ENCODE measurements at regions not wholly inside any gene's neighbourhood (a gene's known extent, or its start where the extent isn't known, plus 50 kb on each side); places are given as distances from the start of the nearest gene placed in this dataset.

DNA sequence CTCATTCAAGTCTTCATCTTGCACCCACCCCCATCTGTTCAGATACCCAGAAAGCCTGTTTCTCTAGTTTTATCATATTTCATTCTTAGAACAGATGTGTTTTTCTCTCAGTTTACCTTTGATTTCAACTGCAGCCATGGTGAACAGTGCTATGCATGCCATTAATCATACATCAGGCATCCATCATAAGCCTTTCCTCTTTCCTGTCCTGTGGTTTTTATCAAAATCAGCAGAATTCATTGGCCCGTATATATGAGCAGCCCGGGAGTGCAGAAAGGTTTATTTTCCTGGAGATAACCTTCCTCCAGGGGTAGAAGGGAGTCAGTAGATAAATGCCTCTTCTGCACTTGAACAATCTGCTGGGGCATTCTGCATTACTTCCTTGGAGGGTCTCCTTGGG lies 65.7 kb downstream of the IL21 start:
- DNase-seq (ENCODE audit: low spot score) = no peak

DNA sequence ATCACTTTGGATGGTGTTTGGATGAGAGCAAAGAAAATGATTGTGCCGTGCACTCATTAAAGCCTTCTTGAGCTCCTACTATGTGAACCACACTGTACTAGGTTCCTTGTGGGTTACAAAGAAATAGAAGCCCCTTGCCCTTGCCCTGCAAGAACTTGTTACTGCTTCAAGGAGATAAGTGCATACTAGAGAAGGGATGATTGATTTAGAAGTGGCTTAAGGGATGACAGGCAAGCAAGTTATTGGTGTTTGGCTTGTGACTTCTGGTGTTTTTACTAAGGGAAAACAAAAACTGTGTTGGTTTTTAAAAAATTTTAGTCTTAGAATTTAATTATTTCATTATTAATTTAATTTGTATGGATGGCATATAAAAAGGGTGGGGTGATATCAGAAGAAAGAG lies 67.4 kb downstream of the IL21 start:
- no peak for DNase-seq (ENCODE audit: low spot score)

DNA sequence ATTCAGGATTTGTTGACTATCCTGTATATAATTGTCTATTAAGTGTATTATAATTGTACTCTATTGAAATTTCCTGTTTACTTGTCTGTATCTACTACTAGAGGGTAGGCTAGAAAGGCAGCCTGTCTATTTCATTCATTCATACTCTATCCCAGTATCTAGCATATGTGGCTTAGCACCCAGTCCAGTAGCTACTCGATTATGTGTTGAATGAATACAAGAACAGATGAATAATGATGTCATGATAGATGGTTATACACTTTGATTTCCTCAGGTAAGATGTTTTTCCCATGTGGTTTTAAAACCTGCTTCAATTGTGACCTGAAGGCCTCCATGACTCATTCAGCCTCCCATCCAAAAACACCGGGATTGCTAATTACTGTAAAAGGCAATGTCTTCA lies 68.0 kb downstream of the IL21 start:
- DNase-seq (ENCODE audit: low spot score) = no peak

GRCh38 chr4:122548886-122549630 lies 71.8 kb downstream of the IL21 start:
- DNase-seq (ENCODE audit: low spot score) = no peak

DNA sequence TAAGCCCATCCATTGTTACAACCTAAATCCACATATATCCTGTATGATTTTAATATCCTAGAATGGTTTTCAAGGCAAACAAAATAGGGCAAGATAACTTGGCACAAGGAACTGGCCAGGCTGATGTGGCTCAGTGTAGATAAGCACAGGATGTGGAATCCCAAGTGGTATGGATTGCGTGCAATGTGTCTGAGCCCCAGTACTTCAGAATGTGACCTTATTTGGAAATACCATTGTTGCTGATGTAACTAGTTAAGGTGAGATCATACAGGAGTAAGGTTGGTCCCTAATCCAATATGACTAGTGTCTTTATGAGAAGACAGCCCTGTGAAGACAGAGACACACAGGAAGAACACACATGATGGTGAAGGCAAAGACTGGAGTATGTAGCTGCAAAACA lies 72.4 kb downstream of the IL21 start:
- no peak for DNase-seq (ENCODE audit: low spot score)

DNA sequence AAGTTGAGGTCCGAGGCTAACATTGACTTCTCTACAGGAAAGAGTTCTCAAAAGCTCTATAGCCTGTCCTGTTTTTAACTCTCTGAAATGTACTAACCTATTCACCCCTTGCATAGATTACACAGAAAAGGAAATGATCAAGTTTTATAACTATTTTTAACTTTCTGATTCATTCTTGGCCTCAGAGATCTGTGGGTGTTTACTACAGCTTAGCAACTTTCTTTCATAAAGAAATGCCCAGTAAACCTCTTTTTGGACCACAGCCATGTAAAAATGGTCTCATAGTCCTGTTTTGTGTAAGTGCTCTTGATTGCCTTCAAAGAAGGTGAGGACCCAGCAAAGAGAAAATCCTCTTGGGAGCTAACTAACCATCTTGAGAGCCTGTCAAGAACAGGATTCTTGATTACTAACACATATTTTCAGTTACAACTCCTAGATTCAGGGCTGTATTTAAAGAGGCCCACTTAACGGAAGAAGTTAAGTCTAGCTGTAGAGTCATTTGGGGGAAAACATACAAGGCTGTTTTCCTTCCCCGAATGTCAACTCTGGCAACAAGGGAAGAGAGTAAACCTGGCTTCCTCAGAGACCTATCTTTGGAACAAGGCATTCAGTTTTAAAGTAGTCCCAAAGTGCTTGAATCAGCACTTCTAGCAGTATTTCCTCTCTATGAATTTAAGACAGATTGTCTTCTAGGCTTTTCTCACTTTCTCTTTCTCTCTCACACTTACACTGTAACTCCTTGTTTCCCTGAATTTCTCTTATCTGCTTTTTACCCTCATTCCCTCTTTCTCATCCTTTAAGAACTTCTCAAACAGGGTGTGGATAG lies 78.2 kb downstream of the IL21 start:
- DNase-seq (ENCODE audit: low spot score) = peak; percentile 8

DNA sequence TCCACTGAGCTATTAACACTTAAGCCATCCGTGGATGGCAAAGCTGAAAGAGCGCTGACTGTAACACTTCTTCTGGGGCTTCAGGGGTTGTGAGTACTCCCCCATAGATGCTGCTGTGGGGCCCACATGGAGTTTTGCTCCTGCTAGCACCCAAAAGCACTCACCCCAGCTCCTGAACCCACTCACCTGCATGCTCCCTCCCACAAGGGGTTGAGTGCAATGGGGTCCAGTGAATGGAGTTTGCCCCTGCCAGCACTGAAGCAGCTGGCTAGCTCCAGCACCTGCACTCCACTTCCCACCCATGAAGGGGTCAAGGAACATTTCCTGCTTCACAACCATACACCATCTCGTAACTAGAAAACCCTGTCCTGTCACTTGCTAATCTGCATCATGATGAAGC lies 78.9 kb downstream of the IL21 start:
- no peak for DNase-seq (ENCODE audit: low spot score)

GRCh38 chr4:122540838-122541237 lies 80.0 kb downstream of the IL21 start:
- no peak for DNase-seq (ENCODE audit: low spot score)

DNA sequence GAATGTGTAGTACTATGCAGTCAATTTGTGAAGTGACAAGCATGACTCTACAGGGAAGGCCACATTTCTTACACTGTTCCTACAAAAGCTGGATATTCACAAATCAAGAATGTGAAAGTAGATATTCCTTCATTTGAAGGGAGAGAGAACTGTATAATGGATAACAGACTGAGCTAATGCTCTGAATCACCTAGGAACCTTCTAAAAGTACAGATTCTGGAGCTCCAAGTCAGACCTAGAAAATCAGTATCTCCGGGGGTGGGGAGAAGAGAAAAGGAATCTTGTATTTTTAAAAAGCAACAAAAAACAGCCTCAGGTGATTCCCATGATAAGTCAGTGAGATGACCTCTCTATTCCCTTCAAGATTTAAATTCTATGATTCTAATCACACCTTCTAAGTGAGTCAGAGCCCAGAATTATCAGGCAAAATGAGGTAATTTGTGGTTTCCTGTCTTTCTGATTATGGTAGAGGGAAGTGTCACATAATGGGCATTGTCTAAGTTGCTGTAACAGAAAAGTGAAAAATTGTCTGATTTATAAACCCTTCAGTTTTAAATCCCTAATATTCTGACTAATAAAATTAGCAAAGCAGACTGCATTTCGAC lies 80.9 kb downstream of the IL21 start:
- DNase-seq (ENCODE audit: low spot score) = no peak

DNA sequence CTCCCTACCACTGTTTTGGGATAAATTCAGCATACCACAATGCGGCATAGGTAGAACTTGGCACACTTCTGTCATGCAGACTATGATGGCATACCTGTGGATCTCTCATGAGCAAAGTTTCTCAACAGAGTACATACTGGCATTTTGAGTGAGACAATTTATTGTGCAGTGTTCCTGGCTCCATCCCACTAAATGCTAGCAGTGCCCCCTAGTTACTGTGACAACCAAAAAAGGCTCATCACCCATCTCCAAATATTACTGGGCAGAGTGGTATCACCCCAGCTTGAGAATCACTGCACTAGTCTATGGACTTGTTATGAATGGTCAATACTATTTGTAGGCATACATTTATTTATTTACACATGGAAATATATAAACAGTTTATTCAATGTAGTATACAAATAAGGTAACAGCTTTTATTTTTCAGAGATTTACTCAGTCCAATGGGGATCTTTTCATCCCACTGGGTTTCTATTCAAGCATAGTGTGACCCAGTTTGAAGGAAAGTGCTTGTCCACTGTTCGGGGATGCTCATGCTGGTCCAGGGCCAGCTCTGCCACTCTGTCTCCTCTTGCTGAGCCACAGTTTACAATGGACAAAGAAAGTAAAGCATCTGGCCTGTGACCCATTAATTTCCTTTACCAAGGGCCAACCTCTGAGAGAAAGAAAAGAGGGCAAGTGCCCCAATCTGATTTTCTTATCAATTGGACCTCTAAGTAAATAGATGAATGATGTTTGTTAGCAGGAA lies 81.0 kb upstream of the IL2 start:
- DNase-seq (ENCODE audit: low spot score) = no peak

GRCh38 chr4:122536001-122536400 lies 79.5 kb upstream of the IL2 start:
- no peak for DNase-seq (ENCODE audit: low spot score)

DNA sequence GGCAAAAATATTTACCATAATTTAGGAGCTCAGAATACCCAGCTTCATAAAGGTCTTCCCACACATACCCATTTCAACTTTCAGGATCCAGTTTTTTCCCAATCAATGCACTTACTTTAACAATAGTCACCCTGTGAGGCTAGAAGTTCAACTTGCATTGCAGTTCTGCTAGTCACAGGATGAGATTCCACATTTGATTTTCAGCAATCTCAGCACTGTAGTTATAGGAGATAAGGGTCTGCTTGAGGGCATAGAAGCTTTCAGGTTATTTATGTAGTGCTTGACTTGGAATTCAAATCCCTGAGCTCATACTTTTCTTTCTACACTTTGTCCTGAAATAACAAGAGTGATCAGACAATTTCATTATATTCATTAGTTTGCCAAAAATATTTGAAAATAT lies 78.3 kb upstream of the IL2 start:
- DNase-seq (ENCODE audit: low spot score) = no peak

DNA sequence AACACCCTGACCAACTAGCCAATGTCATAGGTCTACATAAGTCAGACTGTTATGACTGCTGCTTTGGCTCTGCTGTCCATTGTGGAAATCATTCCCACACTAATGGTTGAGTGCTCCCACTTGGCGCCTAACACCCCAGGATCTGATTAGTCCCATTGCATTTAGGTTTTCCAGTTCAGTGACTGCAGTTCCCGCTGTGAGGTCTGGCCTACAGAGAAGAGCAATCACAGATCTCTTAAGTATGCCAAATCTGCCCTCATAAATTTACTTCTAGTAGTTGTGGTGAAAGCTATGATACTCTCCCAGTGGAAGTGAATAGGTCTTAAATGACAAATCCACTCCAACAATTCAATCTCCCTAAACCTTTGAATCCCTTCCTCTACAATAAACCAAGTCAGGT lies 77.3 kb upstream of the IL2 start:
- no peak for DNase-seq (ENCODE audit: low spot score)

DNA sequence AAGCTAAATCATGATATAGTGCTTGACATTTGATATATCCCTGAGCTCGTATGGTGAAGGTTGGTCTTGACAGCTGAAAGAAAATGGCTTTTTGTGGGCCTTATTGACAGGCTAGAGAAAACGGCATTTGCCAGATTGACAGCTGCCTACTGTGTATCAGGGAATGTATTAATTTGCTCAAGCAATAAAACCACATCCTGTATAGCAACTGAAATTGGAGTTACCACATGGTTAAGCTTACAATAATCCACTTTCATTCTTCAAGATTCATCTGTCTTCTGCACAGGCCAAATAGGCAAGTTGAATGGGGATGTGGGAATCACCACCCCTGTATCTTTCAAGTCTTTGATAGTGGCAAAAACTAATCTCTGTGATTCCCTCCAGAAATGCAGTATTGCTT lies 76.2 kb upstream of the IL2 start:
- no peak for DNase-seq (ENCODE audit: low spot score)

- no peak for DNase-seq (ENCODE audit: low spot score)
Measured at GRCh38 chr4:122531514-122531913, 75.0 kb upstream of the IL2 start.

DNA sequence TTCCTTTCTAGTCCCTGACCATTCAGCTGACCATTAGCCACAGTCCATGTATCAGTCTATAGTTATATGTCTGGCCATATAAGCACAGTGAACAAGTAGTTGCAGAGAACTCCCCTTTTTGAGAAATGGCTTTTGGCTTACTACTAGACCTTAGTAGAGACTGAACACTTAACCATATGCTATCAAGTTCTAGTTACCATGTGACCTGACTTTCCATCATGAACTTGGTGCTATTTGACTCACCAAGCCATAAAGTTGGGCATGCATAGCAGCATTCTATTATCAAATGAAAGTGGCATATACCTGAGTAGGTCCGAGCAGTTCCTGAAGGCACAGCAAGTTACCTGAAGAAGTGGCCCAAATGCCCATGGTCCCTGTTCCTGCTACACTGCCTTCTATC lies 74.5 kb upstream of the IL2 start:
- DNase-seq (ENCODE audit: low spot score) = no peak

- no peak for DNase-seq (ENCODE audit: low spot score)
Measured at GRCh38 chr4:122528879-122529278, 72.4 kb upstream of the IL2 start.

DNA sequence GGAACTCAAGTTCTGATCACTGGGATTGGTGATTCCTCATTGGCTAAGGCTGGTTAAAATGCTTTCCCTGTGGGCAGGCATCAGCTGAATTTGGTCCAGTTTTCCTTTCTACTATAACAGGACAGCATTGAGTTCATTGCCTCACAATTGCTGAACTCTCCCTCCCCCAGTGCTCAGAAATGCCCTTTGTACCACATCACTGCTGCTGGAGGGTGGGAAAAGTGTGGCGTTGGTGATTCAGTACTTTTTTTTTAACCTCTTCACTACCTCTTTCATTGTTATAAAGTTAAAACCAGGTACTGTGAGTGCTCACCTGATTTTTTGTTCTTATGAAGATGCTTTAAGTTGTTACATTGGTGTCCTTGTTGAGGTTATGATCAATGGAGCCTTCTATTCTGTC lies 69.3 kb upstream of the IL2 start:
- no peak for DNase-seq (ENCODE audit: low spot score)

GRCh38 chr4:122524176-122524575 lies 67.7 kb upstream of the IL2 start:
- no peak for DNase-seq (ENCODE audit: low spot score)

- DNase-seq (ENCODE audit: low spot score) = no peak
Measured at GRCh38 chr4:122522944-122523343, 66.4 kb upstream of the IL2 start.

DNA sequence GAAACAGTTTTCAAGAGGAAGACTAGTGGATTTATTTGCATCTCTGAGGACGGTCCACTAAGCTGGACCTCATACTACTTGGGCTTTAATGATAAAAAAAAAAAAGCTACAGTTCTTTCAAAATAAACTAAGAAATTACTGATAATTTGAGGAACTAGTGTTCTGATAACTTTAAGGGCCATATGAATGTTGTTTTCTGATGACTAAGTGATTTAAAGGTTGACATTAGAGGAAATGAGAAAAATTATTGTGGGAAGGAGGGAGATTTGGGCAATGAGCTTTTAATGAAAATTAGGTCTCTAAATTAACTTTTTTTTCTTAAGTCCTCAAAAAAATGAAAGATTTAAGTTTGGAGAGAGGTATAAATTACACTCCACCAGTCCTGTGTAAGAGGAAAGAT lies 60.8 kb upstream of the IL2 start:
- DNase-seq (ENCODE audit: low spot score) = no peak

DNA sequence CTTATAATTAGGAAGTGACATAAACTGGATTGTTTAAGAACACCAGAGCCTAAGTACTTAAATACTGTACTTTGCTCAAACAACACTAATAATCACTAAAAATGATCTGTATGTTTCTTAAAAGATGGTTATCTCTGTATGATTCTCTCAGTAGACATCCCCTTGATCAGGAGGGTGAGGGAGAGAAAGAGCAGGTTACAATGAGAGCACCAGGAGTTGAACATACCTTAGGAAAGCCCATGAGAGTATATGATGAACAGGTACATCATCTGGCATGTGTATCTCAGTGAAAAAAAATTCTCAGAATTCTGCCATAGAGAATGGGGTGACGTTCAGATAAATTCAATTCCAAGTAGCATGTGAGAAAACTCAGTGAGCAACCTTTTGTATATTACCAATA lies 59.9 kb upstream of the IL2 start:
- DNase-seq (ENCODE audit: low spot score) = no peak

DNA sequence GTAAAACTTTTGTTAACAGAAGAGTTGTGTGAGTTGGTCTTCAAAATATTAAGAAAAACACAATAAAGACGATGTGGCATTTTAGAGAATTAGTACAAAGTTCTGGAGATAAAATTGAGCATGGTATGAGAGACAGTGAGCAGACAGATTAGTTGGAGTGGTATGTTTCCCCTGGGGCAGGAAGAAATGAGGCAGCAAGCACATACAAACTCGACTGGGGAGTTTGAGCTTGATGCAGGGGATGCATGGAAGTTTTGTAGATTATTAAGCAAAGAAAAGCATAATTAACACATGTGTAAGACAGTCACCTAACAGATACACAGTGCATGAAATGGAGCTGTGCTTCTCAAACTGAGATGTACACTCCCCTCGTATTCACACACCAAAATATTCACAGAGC lies 58.1 kb upstream of the IL2 start:
- no peak for DNase-seq (ENCODE audit: low spot score)
